NB4 (cell line): ENCODE measurements at regions not wholly inside any gene's neighbourhood (a gene's known extent, or its start where the extent isn't known, plus 50 kb on each side); places are given as distances from the start of the nearest gene placed in this dataset.

ENCODE experiments used
- CTCF ChIP-seq: IDR thresholded peaks from one replicate; pipeline ENCODE4 v1.5.1; 2012; ENCODE audit warnings: low read depth, low read length
- MAX ChIP-seq: IDR thresholded peaks from 2 replicates; pipeline ENCODE4 v1.6.1; 2011; ENCODE audit warnings: low read depth, low read length
- MYC ChIP-seq: IDR thresholded peaks from 2 replicates; pipeline ENCODE4 v1.6.1; 2011; ENCODE audit warnings: low read depth, low read length
- POLR2A ChIP-seq: IDR thresholded peaks from 2 replicates; pipeline ENCODE4 v1.6.1; 2011; ENCODE audit warnings: mild to moderate bottlenecking; ENCODE audit not compliant: insufficient read length; ENCODE audit errors: extremely low read depth

GRCh38 chr4:81687471-81687870 is 215.8 kb upstream of the RASGEF1B start:
- TF ChIP-seq CTCF (no peak), POLR2A (no peak), MYC (no peak), MAX (no peak)
